Smooth muscle cell (in vitro differentiated cells): ENCODE measurements at regions not wholly inside any gene's neighbourhood (a gene's known extent, or its start where the extent isn't known, plus 50 kb on each side); places are given as distances from the start of the nearest gene placed in this dataset.
"Not testable (repeated sequence)": the region's sequence is repeated elsewhere in the genome, so short reads cannot be mapped to it uniquely, and the experiment has no call there.

Source experiments
- DNase-seq: peaks from one replicate; lab custom pipeline; 2025; ENCODE audit not compliant: unreplicated experiment; lab: John Stamatoyannopoulos, UW
- H2AFZ ChIP-seq: fragments of 200-600 bp; sonication (generic); 2 replicates; pipeline ENCODE4 v1.6.0; 2016; ENCODE audit warnings: antibody characterized with exemption, low read depth, mild to moderate bottlenecking
- H3F3A ChIP-seq: fragments of 200-600 bp; sonication (generic); 2 replicates; pipeline ENCODE4 v1.6.0; 2017; ENCODE audit warnings: antibody characterized with exemption, low read depth
- H3K27ac ChIP-seq: fragments of 200-600 bp; sonication (generic); 2 replicates; pipeline ENCODE4 v1.5.1; 2016; ENCODE audit warnings: low read depth, mild to moderate bottlenecking
- H3K27me3 ChIP-seq: fragments of 200-600 bp; sonication (generic); 2 replicates; pipeline ENCODE4 v1.6.1; 2016; ENCODE audit warnings: low read depth, mild to moderate bottlenecking
- H3K36me3 ChIP-seq: fragments of 200-600 bp; sonication (generic); 2 replicates; pipeline ENCODE4 v1.5.1; 2016; ENCODE audit warnings: low read depth
- H3K4me1 ChIP-seq: fragments of 200-600 bp; sonication (generic); 2 replicates; pipeline ENCODE4 v1.5.1; 2016; ENCODE audit warnings: low read depth
- H3K4me2 ChIP-seq: fragments of 200-600 bp; sonication (generic); 2 replicates; pipeline ENCODE4 v1.6.0; 2016; ENCODE audit warnings: mild to moderate bottlenecking
- H3K4me3 ChIP-seq: fragments of 200-600 bp; sonication (generic); 2 replicates; pipeline ENCODE4 v1.5.1; 2016; ENCODE audit warnings: mild to moderate bottlenecking
- H3K79me2 ChIP-seq: fragments of 200-600 bp; sonication (generic); 2 replicates; pipeline ENCODE4 v1.6.0; 2016; ENCODE audit warnings: low read depth, mild to moderate bottlenecking
- H3K9ac ChIP-seq: fragments of 200-600 bp; sonication (generic); 2 replicates; pipeline ENCODE4 v1.6.0; 2016; ENCODE audit warnings: low read depth
- H3K9me3 ChIP-seq: fragments of 200-600 bp; sonication (generic); replicated peaks from 2 replicates; pipeline ENCODE4 v1.5.1; 2016; ENCODE audit warnings: low read depth
- H4K20me1 ChIP-seq: fragments of 200-600 bp; sonication (generic); 2 replicates; pipeline ENCODE4 v1.6.0; 2016; ENCODE audit warnings: low read depth
- WGBS: methylation state at CpG from one replicate; pipeline ENCODE4 v1.1.7; 2016; ENCODE audit warnings: low lambda C conversion rate; 5-methylcytosine and 5-hydroxymethylcytosine counted together
- TF ChIP-seq, protein P1 (sequence below): fragments of 200-600 bp; sonication (generic); IDR thresholded peaks from 2 replicates; pipeline ENCODE4 v1.5.1; 2017; ENCODE audit warnings: borderline replicate concordance, mild to moderate bottlenecking, antibody characterized with exemption; ENCODE audit not compliant: insufficient read depth, poor library complexity, severe bottlenecking

- not testable (repeated sequence) for H3F3A ChIP-seq, H3K9ac ChIP-seq, H3K9me3 ChIP-seq, H3K4me1 ChIP-seq, DNase-seq, H3K27ac ChIP-seq, H3K4me3 ChIP-seq, H3K79me2 ChIP-seq, H3K36me3 ChIP-seq, H4K20me1 ChIP-seq, H2AFZ ChIP-seq, H3K27me3 ChIP-seq, H3K4me2 ChIP-seq
- 83% methylated on average over 1 of the region's 1 CpG for WGBS
These were observed 141.5 kb upstream of the NPAP1 start for GRCh38 chr15:24534032-24534431.

- WGBS = 71% methylated on average over 5 of the region's 5 CpGs
- H3K4me3 ChIP-seq, H3K9me3 ChIP-seq, H3K27ac ChIP-seq, H4K20me1 ChIP-seq, H2AFZ ChIP-seq, H3K27me3 ChIP-seq, H3K4me1 ChIP-seq, H3K9ac ChIP-seq, H3K36me3 ChIP-seq, H3K79me2 ChIP-seq, DNase-seq, H3K4me2 ChIP-seq, H3F3A ChIP-seq: not testable (repeated sequence)
These were observed 118.3 kb upstream of the NPAP1 start for GRCh38 chr15:24557281-24557680.

DNA sequence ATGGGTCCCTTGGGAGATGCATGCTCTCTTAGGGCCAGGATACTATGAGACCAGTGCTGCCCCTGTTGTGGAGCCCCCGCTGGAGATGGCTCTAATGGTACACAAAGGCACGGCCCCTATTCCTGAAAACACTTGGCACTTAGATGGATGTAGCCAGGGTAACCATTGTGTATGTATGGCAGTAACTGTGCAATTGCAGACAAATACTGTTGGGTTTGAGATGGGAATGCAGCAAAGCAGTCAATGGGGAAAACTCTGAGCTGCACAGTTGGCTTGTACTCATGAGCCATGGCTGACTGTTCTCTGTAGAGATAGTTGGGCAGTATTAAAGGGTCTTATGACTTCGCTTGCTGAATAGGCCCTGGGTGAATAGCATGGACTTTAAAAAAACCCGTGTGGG is 67.9 kb upstream of the NPAP1 start:
- H3K79me2 ChIP-seq = no peaks in the 10 kb centered on the region
- no peaks in the 10 kb centered on the region for H3K4me1 ChIP-seq
- H3F3A ChIP-seq = no peaks in the 10 kb centered on the region
- no peak overlapping the region for H3K4me3 ChIP-seq
- no peak overlapping the region for H2AFZ ChIP-seq
- H3K4me2 ChIP-seq = no peak overlapping the region
- H3K36me3 ChIP-seq = no peaks in the 10 kb centered on the region
- no peaks in the 10 kb centered on the region for H3K27me3 ChIP-seq
- no peak for DNase-seq
- no peak overlapping the region for H3K9ac ChIP-seq
- TF ChIP-seq, protein P1, sequence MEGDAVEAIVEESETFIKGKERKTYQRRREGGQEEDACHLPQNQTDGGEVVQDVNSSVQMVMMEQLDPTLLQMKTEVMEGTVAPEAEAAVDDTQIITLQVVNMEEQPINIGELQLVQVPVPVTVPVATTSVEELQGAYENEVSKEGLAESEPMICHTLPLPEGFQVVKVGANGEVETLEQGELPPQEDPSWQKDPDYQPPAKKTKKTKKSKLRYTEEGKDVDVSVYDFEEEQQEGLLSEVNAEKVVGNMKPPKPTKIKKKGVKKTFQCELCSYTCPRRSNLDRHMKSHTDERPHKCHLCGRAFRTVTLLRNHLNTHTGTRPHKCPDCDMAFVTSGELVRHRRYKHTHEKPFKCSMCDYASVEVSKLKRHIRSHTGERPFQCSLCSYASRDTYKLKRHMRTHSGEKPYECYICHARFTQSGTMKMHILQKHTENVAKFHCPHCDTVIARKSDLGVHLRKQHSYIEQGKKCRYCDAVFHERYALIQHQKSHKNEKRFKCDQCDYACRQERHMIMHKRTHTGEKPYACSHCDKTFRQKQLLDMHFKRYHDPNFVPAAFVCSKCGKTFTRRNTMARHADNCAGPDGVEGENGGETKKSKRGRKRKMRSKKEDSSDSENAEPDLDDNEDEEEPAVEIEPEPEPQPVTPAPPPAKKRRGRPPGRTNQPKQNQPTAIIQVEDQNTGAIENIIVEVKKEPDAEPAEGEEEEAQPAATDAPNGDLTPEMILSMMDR = no peak
- 59% methylated on average over 4 of the region's 4 CpGs for WGBS
- no peaks in the 10 kb centered on the region for H3K9me3 ChIP-seq
- no peaks in the 10 kb centered on the region for H4K20me1 ChIP-seq
- no peak overlapping the region for H3K27ac ChIP-seq

DNA sequence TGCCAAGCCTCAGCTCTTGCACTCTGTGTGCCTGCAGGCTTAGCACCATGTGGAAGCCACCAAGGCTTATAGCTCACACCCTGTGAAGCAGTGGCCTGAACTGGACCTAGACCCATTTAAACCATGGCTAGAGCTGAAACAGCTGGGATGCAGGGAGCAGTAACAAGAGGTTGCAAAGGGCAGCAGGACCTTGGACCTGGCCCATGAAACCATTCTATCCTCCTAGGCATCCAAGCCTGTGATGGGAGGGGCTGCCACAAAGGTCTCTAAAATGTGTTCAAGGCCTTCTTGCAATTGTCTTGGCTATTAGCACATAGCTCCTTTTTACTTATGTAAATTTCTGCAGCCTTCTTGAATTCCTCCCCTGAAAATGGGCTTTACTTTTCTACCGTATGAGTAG is 57.9 kb upstream of the NPAP1 start:
- no peaks in the 10 kb centered on the region for H3K4me1 ChIP-seq
- H3K79me2 ChIP-seq = no peaks in the 10 kb centered on the region
- no peak overlapping the region for H3K27ac ChIP-seq
- no peaks in the 10 kb centered on the region for H3K27me3 ChIP-seq
- no peaks in the 10 kb centered on the region for H4K20me1 ChIP-seq
- TF ChIP-seq, protein P1 = no peak
- WGBS = 96% methylated on average over 1 of the region's 1 CpG
- no peak overlapping the region for H3K9ac ChIP-seq
- no peak overlapping the region for H3K4me2 ChIP-seq
- no peak for DNase-seq
- H3F3A ChIP-seq = no peaks in the 10 kb centered on the region
- no peaks in the 10 kb centered on the region for H3K36me3 ChIP-seq
- no peaks in the 10 kb centered on the region for H3K9me3 ChIP-seq
- no peak overlapping the region for H2AFZ ChIP-seq
- no peak overlapping the region for H3K4me3 ChIP-seq

DNA sequence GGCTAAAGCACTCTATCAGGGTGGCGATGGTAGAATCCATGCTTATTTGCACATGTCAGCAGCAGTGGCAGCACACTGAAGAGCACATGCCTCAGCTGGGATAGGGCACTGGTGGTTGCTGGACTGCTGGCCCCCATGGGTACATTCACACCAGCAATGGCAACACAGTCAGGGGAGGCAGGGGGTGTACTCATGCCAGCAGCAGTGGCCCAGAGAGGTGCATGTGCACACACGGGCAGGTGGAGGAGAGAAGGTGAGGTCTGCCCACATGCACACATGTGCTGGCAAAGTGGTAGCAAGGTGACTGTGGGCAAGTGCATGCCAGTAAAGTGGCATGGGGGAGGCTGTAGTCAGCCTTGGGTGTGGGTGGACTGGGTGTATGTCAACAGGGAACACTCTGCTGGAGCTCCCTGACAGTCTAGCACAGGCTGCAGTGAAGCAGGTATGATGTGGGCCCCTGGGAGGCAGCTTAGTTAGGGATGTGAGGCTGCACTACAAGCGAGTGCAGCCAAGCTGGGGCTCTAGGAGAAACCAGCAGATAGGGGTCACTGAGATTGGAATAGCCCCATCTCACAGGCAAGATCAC is 53.9 kb upstream of the NPAP1 start:
- H3K4me1 ChIP-seq = no peaks in the 10 kb centered on the region
- no peak overlapping the region for H2AFZ ChIP-seq
- no peaks in the 10 kb centered on the region for H3F3A ChIP-seq
- H3K4me3 ChIP-seq = no peak overlapping the region
- H3K9ac ChIP-seq = no peak overlapping the region
- H4K20me1 ChIP-seq = no peaks in the 10 kb centered on the region
- TF ChIP-seq, protein P1 = no peak
- H3K27me3 ChIP-seq = no peaks in the 10 kb centered on the region
- H3K4me2 ChIP-seq = no peak overlapping the region
- H3K9me3 ChIP-seq = peaks cover 3% of the 10 kb centered on the region
- WGBS = 69% methylated on average over 3 of the region's 3 CpGs
- no peaks in the 10 kb centered on the region for H3K79me2 ChIP-seq
- H3K27ac ChIP-seq = no peak overlapping the region
- DNase-seq = no peak
- H3K36me3 ChIP-seq = no peaks in the 10 kb centered on the region
